ENCODE measurements at regions not wholly inside any gene's neighbourhood (a gene's known extent, or its start where the extent isn't known, plus 50 kb on each side); places are given as distances from the start of the nearest gene placed in this dataset.
"Not testable (repeated sequence)": the region's sequence is repeated elsewhere in the genome, so short reads cannot be mapped to it uniquely, and the experiment has no call there.

DNA sequence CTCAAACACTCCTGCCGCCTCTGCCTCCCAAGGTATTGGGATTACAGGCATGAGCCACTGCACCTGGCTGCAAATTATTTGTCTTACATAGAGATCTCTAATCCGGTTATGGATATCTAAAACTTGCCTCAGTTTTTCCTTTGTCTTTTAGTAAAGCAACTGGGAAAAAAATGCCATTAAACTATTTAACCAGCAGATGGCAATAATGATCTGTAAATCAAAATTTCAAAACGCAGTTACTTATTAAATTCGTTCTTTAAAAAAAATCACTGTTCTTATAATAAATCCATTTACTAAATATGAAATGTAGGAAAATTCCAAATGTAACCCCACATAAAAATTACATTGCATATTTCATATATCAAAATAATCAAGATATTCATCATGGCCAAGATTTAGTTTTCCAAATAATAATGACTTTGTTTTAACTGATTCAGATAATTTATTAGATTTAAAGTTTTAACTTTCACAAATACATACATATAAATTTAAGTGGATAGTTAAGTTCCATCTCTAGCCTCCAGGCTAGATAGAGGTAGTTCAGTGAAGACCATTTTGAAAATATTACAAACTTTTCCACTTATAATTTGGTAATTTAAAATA is 125.8 kb downstream of the KBTBD2 start:
- not testable (repeated sequence) for H3K27ac ChIP-seq (ENCODE audit: low read depth, low read length); H3K4me1 ChIP-seq (ENCODE audit: control insufficient read depth, insufficient read depth, low read length); H3K9me3 ChIP-seq (ENCODE audit: control insufficient read depth, low read length); H3K36me3 ChIP-seq (ENCODE audit: control insufficient read depth, insufficient read depth, low read length); H3K4me3 ChIP-seq (ENCODE audit: low read length); H3K27ac Mint-ChIP-seq; H3K4me1 Mint-ChIP-seq; H3K9ac ChIP-seq (ENCODE audit: extremely low read depth, low read length, poor library complexity, severe bottlenecking); H3K36me3 Mint-ChIP-seq (ENCODE audit: low read depth); H3K4me3 Mint-ChIP-seq; DNase-seq
- Mint-ChIP-seq H3K27me3 (ENCODE audit: insufficient read depth) (peaks cover 48% of the 10 kb centered on the region), H3K9me3 (peaks cover 15% of the 10 kb centered on the region)
- peak; percentile 73 for TF ChIP-seq CTCF (conservative IDR thresholded peaks at IDR 0.05)
- H3K27me3 ChIP-seq (ENCODE audit: control insufficient read depth, insufficient read depth, low read length, poor library complexity, severe bottlenecking): peaks cover 43% of the 10 kb centered on the region
- WGBS, 2 experiments (ENCODE audit: insufficient coverage in 1 of 2, insufficient read length in 1 of 2): 59 to 87% methylated on average over 2 to 4 of the region's 4 CpGs

DNA sequence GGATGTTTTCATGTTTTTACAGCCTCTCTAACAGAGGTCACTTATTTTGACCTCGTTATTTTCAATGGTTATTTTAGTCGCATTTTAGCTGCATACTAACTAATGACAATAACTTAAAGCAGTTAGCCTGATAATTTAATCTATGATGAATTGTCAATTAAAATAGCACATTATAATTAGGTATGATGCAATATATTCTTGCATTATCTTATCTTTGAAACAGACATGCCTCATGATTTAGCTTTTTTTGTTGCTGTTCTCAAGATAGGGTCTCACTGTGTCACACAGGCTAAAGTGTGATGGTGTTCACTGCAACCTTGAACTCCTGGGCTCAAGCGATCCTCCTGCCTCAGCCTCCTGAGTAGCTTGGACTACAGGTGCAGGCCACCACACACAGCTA is 126.4 kb downstream of the KBTBD2 start:
- Histone ChIP-seq H3K36me3 (ENCODE audit: control insufficient read depth, insufficient read depth, low read length) (no peaks in the 10 kb centered on the region), H3K27me3 (ENCODE audit: control insufficient read depth, insufficient read depth, low read length, poor library complexity, severe bottlenecking) (peaks cover 49% of the 10 kb centered on the region), H3K27ac (ENCODE audit: low read depth, low read length) (no peak overlapping the region), H3K9me3 (ENCODE audit: control insufficient read depth, low read length) (no peaks in the 10 kb centered on the region), H3K4me3 (ENCODE audit: low read length) (no peak overlapping the region), H3K9ac (ENCODE audit: extremely low read depth, low read length, poor library complexity, severe bottlenecking) (no peak overlapping the region), H3K4me1 (ENCODE audit: control insufficient read depth, insufficient read depth, low read length) (no peaks in the 10 kb centered on the region)
- no peak overlapping the region for H3K27ac Mint-ChIP-seq
- peaks cover 51% of the 10 kb centered on the region for H3K27me3 Mint-ChIP-seq (ENCODE audit: insufficient read depth)
- 97% methylated on average over 3 of the region's 3 CpGs; no CpG with 5 or more reads in 1 of the 2 experiments for WGBS, 2 experiments (ENCODE audit: insufficient coverage in 1 of 2, insufficient read length in 1 of 2)
- H3K4me3 Mint-ChIP-seq: no peak overlapping the region
- no peak for DNase-seq
- TF ChIP-seq CTCF (conservative IDR thresholded peaks at IDR 0.05): no peak
- peaks cover 15% of the 10 kb centered on the region for H3K9me3 Mint-ChIP-seq
- H3K36me3 Mint-ChIP-seq (ENCODE audit: low read depth): no peaks in the 10 kb centered on the region
- peaks cover 5% of the 10 kb centered on the region for H3K4me1 Mint-ChIP-seq

GRCh38 chr7:32762925-32763293 is 128.7 kb downstream of the KBTBD2 start:
- Mint-ChIP-seq H3K4me1 (peaks cover 5% of the 10 kb centered on the region), H3K27me3 (ENCODE audit: insufficient read depth) (peaks cover 57% of the 10 kb centered on the region), H3K9me3 (peaks cover 2% of the 10 kb centered on the region), H3K36me3 (ENCODE audit: low read depth) (no peaks in the 10 kb centered on the region), H3K27ac (no peak overlapping the region), H3K4me3 (peak overlapping the region; percentile 15)
- H3K9ac ChIP-seq (ENCODE audit: extremely low read depth, low read length, poor library complexity, severe bottlenecking): no peak overlapping the region
- H3K27me3 ChIP-seq (ENCODE audit: control insufficient read depth, insufficient read depth, low read length, poor library complexity, severe bottlenecking): peaks cover 52% of the 10 kb centered on the region
- no peaks in the 10 kb centered on the region for H3K4me1 ChIP-seq (ENCODE audit: control insufficient read depth, insufficient read depth, low read length)
- no peaks in the 10 kb centered on the region for H3K9me3 ChIP-seq (ENCODE audit: control insufficient read depth, low read length)
- 52 to 84% methylated on average over 21 to 23 of the region's 23 CpGs for WGBS, 2 experiments (ENCODE audit: insufficient coverage in 1 of 2, insufficient read length in 1 of 2)
- TF ChIP-seq CTCF (conservative IDR thresholded peaks at IDR 0.05): no peak
- H3K27ac ChIP-seq (ENCODE audit: low read depth, low read length): no peak overlapping the region
- H3K36me3 ChIP-seq (ENCODE audit: control insufficient read depth, insufficient read depth, low read length): no peaks in the 10 kb centered on the region
- no peak overlapping the region for H3K4me3 ChIP-seq (ENCODE audit: low read length)
- peak; percentile 54 for DNase-seq

- not testable (repeated sequence) for H3K9me3 Mint-ChIP-seq; H3K4me1 ChIP-seq (ENCODE audit: control insufficient read depth, insufficient read depth, low read length); H3K4me3 ChIP-seq (ENCODE audit: low read length); H3K36me3 Mint-ChIP-seq (ENCODE audit: low read depth); H3K9ac ChIP-seq (ENCODE audit: extremely low read depth, low read length, poor library complexity, severe bottlenecking); DNase-seq; H3K36me3 ChIP-seq (ENCODE audit: control insufficient read depth, insufficient read depth, low read length); H3K27ac ChIP-seq (ENCODE audit: low read depth, low read length); H3K4me1 Mint-ChIP-seq; H3K9me3 ChIP-seq (ENCODE audit: control insufficient read depth, low read length); H3K27ac Mint-ChIP-seq
- Mint-ChIP-seq H3K27me3 (ENCODE audit: insufficient read depth) (peaks cover 57% of the 10 kb centered on the region), H3K4me3 (peak overlapping the region; percentile 42)
- WGBS, 2 experiments (ENCODE audit: insufficient coverage in 1 of 2, insufficient read length in 1 of 2): 58 to 76% methylated on average over 13 to 29 of the region's 29 CpGs
- H3K27me3 ChIP-seq (ENCODE audit: control insufficient read depth, insufficient read depth, low read length, poor library complexity, severe bottlenecking): peaks cover 52% of the 10 kb centered on the region
Observed at GRCh38 chr7:32762206-32762924, 129.2 kb downstream of the KBTBD2 start.
